ENCODE measurements at regions not wholly inside any gene's neighbourhood (a gene's known extent, or its start where the extent isn't known, plus 50 kb on each side); places are given as distances from the start of the nearest gene placed in this dataset.

DNA sequence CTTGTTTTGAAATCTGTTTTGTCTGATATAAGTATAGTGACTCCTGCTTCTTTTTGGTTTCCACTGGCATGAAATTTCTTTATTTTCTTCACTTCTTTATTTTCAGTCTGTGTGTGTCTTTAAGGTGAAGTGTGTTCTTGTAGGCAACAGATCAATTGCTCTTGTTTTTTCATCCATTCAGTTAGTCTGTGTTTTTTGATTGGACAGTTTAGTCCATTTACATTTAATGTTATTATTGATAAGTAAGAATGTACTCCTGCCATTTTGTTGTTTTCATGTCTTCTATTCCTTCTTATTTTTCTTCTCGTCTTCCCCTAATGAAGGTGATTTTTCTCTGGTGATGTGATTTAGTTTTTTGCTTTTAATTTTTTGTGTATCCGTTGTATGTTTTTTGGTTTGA is 487.7 kb upstream of the PBX1 start:
- no peak for DNase-seq
- Histone ChIP-seq H3K36me3 (ENCODE audit: control insufficient read depth in 1 of 2, insufficient read depth in 2 of 2, low read depth in 1 of 2, low read length in 2 of 2) (no peaks in the 10 kb centered on the region), H3K79me1 (replicated peaks; ENCODE audit: low read length, poor library complexity, severe bottlenecking) (no peaks in the 10 kb centered on the region), H2BK15ac (ENCODE audit: low read depth, poor library complexity, severe bottlenecking) (no peak overlapping the region), H2AFZ (ENCODE audit: low read depth, low read length) (no peak overlapping the region), H3K9me3 (ENCODE audit: control insufficient read depth, low read length) (peaks cover 41% of the 10 kb centered on the region), H3K23ac (ENCODE audit: low read length in 2 of 2) (no peak overlapping the region), H3K4ac (ENCODE audit: low read depth in 1 of 2, low read length in 2 of 2) (no peak overlapping the region), H4K91ac (ENCODE audit: low read length) (no peak overlapping the region), H2BK12ac (ENCODE audit: low read length in 2 of 2) (no peak overlapping the region), H2BK5ac (ENCODE audit: low read depth, low read length, poor library complexity, severe bottlenecking) (no peak overlapping the region), H3K27me3 (ENCODE audit: control insufficient read depth in 1 of 2, insufficient read depth in 1 of 2, low read length in 2 of 2) (no peaks in the 10 kb centered on the region), H3K9ac (ENCODE audit: low read length) (no peak overlapping the region), H4K8ac (ENCODE audit: low read length) (no peak overlapping the region), H2AK5ac (ENCODE audit: low read length, severe bottlenecking) (no peak overlapping the region), H2BK120ac (ENCODE audit: low read depth, low read length) (no peak overlapping the region), H3K4me1 (ENCODE audit: control insufficient read depth, insufficient read depth, low read depth, low read length) (no peaks in the 10 kb centered on the region), H3K27ac (ENCODE audit: low read length, poor library complexity, severe bottlenecking) (no peak overlapping the region), H3K18ac (ENCODE audit: low read depth in 1 of 2, low read length in 2 of 2) (no peak overlapping the region), H3K14ac (ENCODE audit: low read length in 2 of 2) (no peak overlapping the region), H3K4me2 (ENCODE audit: low read length, poor library complexity, severe bottlenecking) (no peak overlapping the region), H3K4me3 (ENCODE audit: insufficient read depth in 1 of 2, low read depth in 1 of 2, low read length in 2 of 2) (no peak overlapping the region)
- WGBS, result no CpG with 5 or more reads among the region's 2 CpGs

DNA sequence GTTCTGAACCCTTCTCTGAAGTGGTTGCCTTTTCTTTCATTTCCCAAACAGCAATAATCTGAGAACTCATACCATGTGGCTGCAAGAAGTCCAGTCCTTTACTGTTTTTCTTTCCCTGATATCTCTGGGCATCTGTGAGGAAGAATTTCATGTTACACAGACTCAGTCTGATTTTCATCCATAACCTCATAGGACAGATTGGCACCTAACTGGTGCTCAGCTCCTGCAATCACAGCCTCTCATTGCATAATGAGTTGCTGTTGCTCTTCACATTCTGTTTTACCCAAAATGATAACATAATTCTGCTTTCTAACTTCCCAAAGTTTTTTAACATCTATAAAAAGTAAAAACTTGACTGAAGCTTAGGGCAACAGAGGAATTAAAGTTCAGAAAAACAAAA is 472.2 kb upstream of the PBX1 start:
- Histone ChIP-seq H3K27me3 (ENCODE audit: control insufficient read depth in 1 of 2, insufficient read depth in 1 of 2, low read length in 2 of 2) (no peaks in the 10 kb centered on the region), H3K18ac (ENCODE audit: low read depth in 1 of 2, low read length in 2 of 2) (no peak overlapping the region), H3K4me1 (ENCODE audit: control insufficient read depth, insufficient read depth, low read depth, low read length) (no peaks in the 10 kb centered on the region), H3K4ac (ENCODE audit: low read depth in 1 of 2, low read length in 2 of 2) (no peak overlapping the region), H2BK120ac (ENCODE audit: low read depth, low read length) (no peak overlapping the region), H3K79me1 (replicated peaks; ENCODE audit: low read length, poor library complexity, severe bottlenecking) (no peaks in the 10 kb centered on the region), H2AK5ac (ENCODE audit: low read length, severe bottlenecking) (no peak overlapping the region), H3K9me3 (ENCODE audit: control insufficient read depth, low read length) (peaks cover 38% of the 10 kb centered on the region), H3K36me3 (ENCODE audit: control insufficient read depth in 1 of 2, insufficient read depth in 2 of 2, low read depth in 1 of 2, low read length in 2 of 2) (no peaks in the 10 kb centered on the region), H2AFZ (ENCODE audit: low read depth, low read length) (no peak overlapping the region), H3K14ac (ENCODE audit: low read length in 2 of 2) (no peak overlapping the region), H3K4me3 (ENCODE audit: insufficient read depth in 1 of 2, low read depth in 1 of 2, low read length in 2 of 2) (no peak overlapping the region), H4K8ac (ENCODE audit: low read length) (no peak overlapping the region), H2BK15ac (ENCODE audit: low read depth, poor library complexity, severe bottlenecking) (no peak overlapping the region), H3K9ac (ENCODE audit: low read length) (no peak overlapping the region), H2BK5ac (ENCODE audit: low read depth, low read length, poor library complexity, severe bottlenecking) (no peak overlapping the region), H3K4me2 (ENCODE audit: low read length, poor library complexity, severe bottlenecking) (no peak overlapping the region), H2BK12ac (ENCODE audit: low read length in 2 of 2) (no peak overlapping the region), H3K27ac (ENCODE audit: low read length, poor library complexity, severe bottlenecking) (no peak overlapping the region), H3K23ac (ENCODE audit: low read length in 2 of 2) (no peak overlapping the region), H4K91ac (ENCODE audit: low read length) (no peak overlapping the region)
- DNase-seq, result no peak

- H2AFZ ChIP-seq (ENCODE audit: low read depth, low read length), result no peak overlapping the region
- no peak for DNase-seq
- H3K36me3 ChIP-seq (ENCODE audit: control insufficient read depth in 1 of 2, insufficient read depth in 2 of 2, low read depth in 1 of 2, low read length in 2 of 2), result no peaks in the 10 kb centered on the region
- no peak overlapping the region for H3K18ac ChIP-seq (ENCODE audit: low read depth in 1 of 2, low read length in 2 of 2)
- H3K4me1 ChIP-seq (ENCODE audit: control insufficient read depth, insufficient read depth, low read depth, low read length), result no peaks in the 10 kb centered on the region
- H3K79me1 ChIP-seq (replicated peaks; ENCODE audit: low read length, poor library complexity, severe bottlenecking), result no peaks in the 10 kb centered on the region
- H3K27ac ChIP-seq (ENCODE audit: low read length, poor library complexity, severe bottlenecking), result no peak overlapping the region
- no peak overlapping the region for H4K8ac ChIP-seq (ENCODE audit: low read length)
- 55% methylated on average over 6 of the region's 6 CpGs for WGBS
- H3K4ac ChIP-seq (ENCODE audit: low read depth in 1 of 2, low read length in 2 of 2), result no peak overlapping the region
- H3K23ac ChIP-seq (ENCODE audit: low read length in 2 of 2), result no peak overlapping the region
- no peak overlapping the region for H2BK15ac ChIP-seq (ENCODE audit: low read depth, poor library complexity, severe bottlenecking)
- no peak overlapping the region for H3K9ac ChIP-seq (ENCODE audit: low read length)
- H3K9me3 ChIP-seq (ENCODE audit: control insufficient read depth, low read length), result peaks cover 48% of the 10 kb centered on the region
- no peak overlapping the region for H3K14ac ChIP-seq (ENCODE audit: low read length in 2 of 2)
- H3K4me2 ChIP-seq (ENCODE audit: low read length, poor library complexity, severe bottlenecking), result no peak overlapping the region
- no peak overlapping the region for H3K4me3 ChIP-seq (ENCODE audit: insufficient read depth in 1 of 2, low read depth in 1 of 2, low read length in 2 of 2)
- H2BK120ac ChIP-seq (ENCODE audit: low read depth, low read length), result no peak overlapping the region
- no peak overlapping the region for H4K91ac ChIP-seq (ENCODE audit: low read length)
- H3K27me3 ChIP-seq (ENCODE audit: control insufficient read depth in 1 of 2, insufficient read depth in 1 of 2, low read length in 2 of 2), result no peaks in the 10 kb centered on the region
- H2BK5ac ChIP-seq (ENCODE audit: low read depth, low read length, poor library complexity, severe bottlenecking), result no peak overlapping the region
- no peak overlapping the region for H2AK5ac ChIP-seq (ENCODE audit: low read length, severe bottlenecking)
- H2BK12ac ChIP-seq (ENCODE audit: low read length in 2 of 2), result no peak overlapping the region
Measured at GRCh38 chr1:164087906-164088453, 471.0 kb upstream of the PBX1 start.

DNA sequence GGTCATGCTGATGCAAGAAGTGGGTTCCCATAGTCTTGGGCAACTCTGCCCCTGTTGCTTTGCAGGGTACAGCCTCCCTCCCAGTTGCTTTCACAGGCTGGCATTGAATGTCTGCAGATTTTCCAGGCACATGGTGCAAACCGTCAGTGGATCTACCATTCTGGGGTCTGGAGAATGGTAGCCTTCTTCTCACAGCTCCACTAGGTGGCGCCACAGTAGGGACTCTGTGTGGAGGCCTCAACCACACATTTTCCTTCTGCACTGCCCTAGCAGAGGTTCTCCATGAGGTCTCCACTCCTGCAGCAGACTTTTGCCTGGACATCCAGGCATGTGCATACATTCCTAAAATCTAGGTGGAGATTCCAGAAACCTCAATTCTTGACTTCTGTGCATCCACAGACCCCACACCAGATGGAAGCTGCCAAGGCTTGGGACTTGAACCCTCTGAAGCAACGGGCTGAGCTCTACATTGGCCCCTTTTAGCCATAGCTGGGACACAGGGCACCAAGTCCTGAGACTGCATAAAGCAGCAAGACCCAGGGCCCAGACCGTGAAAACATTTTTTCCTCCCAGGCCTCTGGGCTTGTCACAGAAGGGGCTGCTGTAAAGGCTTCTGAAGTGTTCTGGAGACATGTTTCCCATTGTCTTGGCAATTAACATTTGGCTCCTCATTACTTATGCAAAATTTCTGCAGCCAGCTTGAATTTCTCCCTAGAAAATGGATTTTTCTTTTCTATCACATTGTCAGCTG is 466.2 kb upstream of the PBX1 start:
- Histone ChIP-seq H4K91ac (ENCODE audit: low read length) (no peak overlapping the region), H4K8ac (ENCODE audit: low read length) (no peak overlapping the region), H2AFZ (ENCODE audit: low read depth, low read length) (no peak overlapping the region), H3K23ac (ENCODE audit: low read length in 2 of 2) (no peak overlapping the region), H2BK12ac (ENCODE audit: low read length in 2 of 2) (no peak overlapping the region), H3K9ac (ENCODE audit: low read length) (no peak overlapping the region), H3K4me1 (ENCODE audit: control insufficient read depth, insufficient read depth, low read depth, low read length) (no peaks in the 10 kb centered on the region), H2AK5ac (ENCODE audit: low read length, severe bottlenecking) (no peak overlapping the region), H3K9me3 (ENCODE audit: control insufficient read depth, low read length) (peaks cover 34% of the 10 kb centered on the region), H2BK15ac (ENCODE audit: low read depth, poor library complexity, severe bottlenecking) (no peak overlapping the region), H3K27me3 (ENCODE audit: control insufficient read depth in 1 of 2, insufficient read depth in 1 of 2, low read length in 2 of 2) (no peaks in the 10 kb centered on the region), H3K4me3 (ENCODE audit: insufficient read depth in 1 of 2, low read depth in 1 of 2, low read length in 2 of 2) (no peak overlapping the region), H2BK5ac (ENCODE audit: low read depth, low read length, poor library complexity, severe bottlenecking) (no peak overlapping the region), H3K18ac (ENCODE audit: low read depth in 1 of 2, low read length in 2 of 2) (no peak overlapping the region), H3K79me1 (replicated peaks; ENCODE audit: low read length, poor library complexity, severe bottlenecking) (no peaks in the 10 kb centered on the region), H2BK120ac (ENCODE audit: low read depth, low read length) (no peak overlapping the region), H3K27ac (ENCODE audit: low read length, poor library complexity, severe bottlenecking) (no peak overlapping the region), H3K4ac (ENCODE audit: low read depth in 1 of 2, low read length in 2 of 2) (no peak overlapping the region), H3K4me2 (ENCODE audit: low read length, poor library complexity, severe bottlenecking) (no peak overlapping the region), H3K14ac (ENCODE audit: low read length in 2 of 2) (no peak overlapping the region), H3K36me3 (ENCODE audit: control insufficient read depth in 1 of 2, insufficient read depth in 2 of 2, low read depth in 1 of 2, low read length in 2 of 2) (no peaks in the 10 kb centered on the region)
- DNase-seq, result no peak
- WGBS, result 58% methylated on average over 4 of the region's 4 CpGs

All from mesenchymal stem cell (in vitro differentiated cells and primary cell).